Large intestine (tissue), 3 donors: ENCODE measurements at regions not wholly inside any gene's neighbourhood (a gene's known extent, or its start where the extent isn't known, plus 50 kb on each side); places are given as distances from the start of the nearest gene placed in this dataset.

Source experiments
- DNase-seq, 2 donors: peaks; one replicate each; pipeline versions ENCODE4 v3.0.0 to v3.0.0-alpha.2; 2013
- H3K27ac ChIP-seq: one replicate; pipeline ENCODE4 v1.5.1; 2013; ENCODE audit warnings: low read length
- H3K27me3 ChIP-seq: 2 replicates; pipeline ENCODE4 v1.6.1; 2013; ENCODE audit warnings: low read length; ENCODE audit not compliant: control insufficient read depth, insufficient read depth
- H3K36me3 ChIP-seq: 2 replicates; pipeline ENCODE4 v1.6.1; 2013; ENCODE audit warnings: low read length; ENCODE audit not compliant: control insufficient read depth, insufficient read depth
- H3K4me1 ChIP-seq: one replicate; pipeline ENCODE4 v1.6.1; 2013; ENCODE audit warnings: low read length; ENCODE audit not compliant: control insufficient read depth, insufficient read depth
- H3K4me3 ChIP-seq: one replicate; pipeline ENCODE4 v1.5.1; 2013; ENCODE audit warnings: low read length
- H3K9me3 ChIP-seq: one replicate; pipeline ENCODE4 v1.6.1; 2013; ENCODE audit warnings: mild to moderate bottlenecking, low read depth, low read length, moderate library complexity; ENCODE audit not compliant: control insufficient read depth
- WGBS: methylation state at CpG from one replicate; pipeline ENCODE4 v1.1.5; 2013; ENCODE audit warnings: low lambda C conversion rate; ENCODE audit not compliant: insufficient coverage; 5-methylcytosine and 5-hydroxymethylcytosine counted together

- Histone ChIP-seq H3K4me1 (no peaks in the 10 kb centered on the region), H3K27ac (no peak overlapping the region), H3K4me3 (no peak overlapping the region), H3K36me3 (no peaks in the 10 kb centered on the region), H3K9me3 (no peaks in the 10 kb centered on the region), H3K27me3 (no peaks in the 10 kb centered on the region)
- no CpG with 5 or more reads among the region's 2 CpGs for WGBS
- DNase-seq = no peak
Observed at GRCh38 chr7:69176841-69177240, 421.4 kb upstream of the AUTS2 start.

- H3K9me3 ChIP-seq = no peaks in the 10 kb centered on the region
- H3K27ac ChIP-seq = no peak overlapping the region
- H3K27me3 ChIP-seq = no peaks in the 10 kb centered on the region
- no peak overlapping the region for H3K4me3 ChIP-seq
- WGBS = 79% methylated on average over 2 of the region's 5 CpGs
- DNase-seq = no peak
- no peaks in the 10 kb centered on the region for H3K4me1 ChIP-seq
- H3K36me3 ChIP-seq = no peaks in the 10 kb centered on the region
Observed at GRCh38 chr7:69177461-69177861, 420.8 kb upstream of the AUTS2 start.

- Histone ChIP-seq H3K4me3 (no peak overlapping the region), H3K36me3 (no peaks in the 10 kb centered on the region), H3K27me3 (no peaks in the 10 kb centered on the region), H3K4me1 (no peaks in the 10 kb centered on the region), H3K9me3 (no peaks in the 10 kb centered on the region), H3K27ac (no peak overlapping the region)
- DNase-seq = no peak
- 62% methylated on average over 3 of the region's 9 CpGs for WGBS
Observed at GRCh38 chr7:69177941-69178494, 420.3 kb upstream of the AUTS2 start.

GRCh38 chr7:69180662-69181061 lies 417.6 kb upstream of the AUTS2 start:
- DNase-seq = no peak
- H3K27ac ChIP-seq = no peak overlapping the region
- WGBS = no CpG with 5 or more reads among the region's 1 CpG

GRCh38 chr7:69182596-69183467 lies 415.4 kb upstream of the AUTS2 start:
- Histone ChIP-seq H3K36me3 (no peaks in the 10 kb centered on the region), H3K4me1 (no peaks in the 10 kb centered on the region), H3K27me3 (no peaks in the 10 kb centered on the region), H3K27ac (no peak overlapping the region), H3K9me3 (no peaks in the 10 kb centered on the region), H3K4me3 (no peak overlapping the region)
- DNase-seq = no peak
- WGBS = 97% methylated on average over 5 of the region's 6 CpGs

More at GRCh38 chr7:69180662-69181061, 417.6 kb upstream of the AUTS2 start:
- Histone ChIP-seq H3K36me3 (no peaks in the 10 kb centered on the region), H3K27me3 (no peaks in the 10 kb centered on the region), H3K4me1 (no peaks in the 10 kb centered on the region), H3K9me3 (no peaks in the 10 kb centered on the region), H3K4me3 (no peak overlapping the region)

GRCh38 chr7:69184339-69184738 lies 413.9 kb upstream of the AUTS2 start:
- no peaks in the 10 kb centered on the region for H3K4me1 ChIP-seq
- no peak for DNase-seq
- H3K4me3 ChIP-seq = no peak overlapping the region
- no CpG with 5 or more reads among the region's 5 CpGs for WGBS
- H3K27ac ChIP-seq = no peak overlapping the region
- no peaks in the 10 kb centered on the region for H3K36me3 ChIP-seq
- no peaks in the 10 kb centered on the region for H3K27me3 ChIP-seq
- H3K9me3 ChIP-seq = no peaks in the 10 kb centered on the region

GRCh38 chr7:69185170-69185569 lies 413.1 kb upstream of the AUTS2 start:
- Histone ChIP-seq H3K4me1 (no peaks in the 10 kb centered on the region), H3K9me3 (no peaks in the 10 kb centered on the region), H3K4me3 (no peak overlapping the region), H3K27me3 (no peaks in the 10 kb centered on the region), H3K27ac (no peak overlapping the region), H3K36me3 (no peaks in the 10 kb centered on the region)
- no peak for DNase-seq
- 100% methylated on average over 1 of the region's 5 CpGs for WGBS

GRCh38 chr7:69186974-69187373 lies 411.3 kb upstream of the AUTS2 start:
- Histone ChIP-seq H3K4me3 (no peak overlapping the region), H3K27me3 (no peaks in the 10 kb centered on the region), H3K4me1 (no peaks in the 10 kb centered on the region), H3K9me3 (no peaks in the 10 kb centered on the region), H3K27ac (no peak overlapping the region), H3K36me3 (no peaks in the 10 kb centered on the region)
- DNase-seq = no peak
- WGBS = 89% methylated on average over 3 of the region's 5 CpGs

GRCh38 chr7:69187824-69188333 lies 410.4 kb upstream of the AUTS2 start:
- no peaks in the 10 kb centered on the region for H3K9me3 ChIP-seq
- H3K4me1 ChIP-seq = no peaks in the 10 kb centered on the region
- H3K36me3 ChIP-seq = no peaks in the 10 kb centered on the region
- H3K4me3 ChIP-seq = no peak overlapping the region
- WGBS = 100% methylated on average over 1 of the region's 5 CpGs
- no peak overlapping the region for H3K27ac ChIP-seq
- no peak for DNase-seq
- H3K27me3 ChIP-seq = no peaks in the 10 kb centered on the region

- Histone ChIP-seq H3K4me1 (no peaks in the 10 kb centered on the region), H3K9me3 (no peaks in the 10 kb centered on the region), H3K4me3 (no peak overlapping the region), H3K27ac (no peak overlapping the region), H3K27me3 (no peaks in the 10 kb centered on the region), H3K36me3 (no peaks in the 10 kb centered on the region)
- no CpG with 5 or more reads among the region's 3 CpGs for WGBS
- DNase-seq = no peak
Observed at GRCh38 chr7:69189406-69189805, 408.9 kb upstream of the AUTS2 start.
